MM.1S (cell line): ENCODE measurements at regions not wholly inside any gene's neighbourhood (a gene's known extent, or its start where the extent isn't known, plus 50 kb on each side); places are given as distances from the start of the nearest gene placed in this dataset.

ENCODE experiments used
- DNase-seq: peaks from one replicate; pipeline ENCODE4 v3.0.0-alpha.2; 2015
- H2AFZ ChIP-seq: fragments of 300-600 bp; sonication (generic); 2 replicates; pipeline ENCODE4 v1.6.0; 2016; ENCODE audit warnings: antibody characterized with exemption, low read length
- H3F3A ChIP-seq: fragments of 300-600 bp; sonication (generic); 2 replicates; pipeline ENCODE4 v1.6.1; 2016; ENCODE audit warnings: mild to moderate bottlenecking, antibody characterized with exemption, low read length, moderate library complexity, mixed read lengths; ENCODE audit not compliant: insufficient read depth
- H3K27ac ChIP-seq: fragments of 300-600 bp; sonication (generic); 2 replicates; pipeline ENCODE4 v1.5.1; 2016; ENCODE audit warnings: mild to moderate bottlenecking, low read length
- H3K27me3 ChIP-seq: fragments of 300-600 bp; sonication (generic); replicated peaks from 2 replicates; pipeline ENCODE4 v1.6.0; 2016; ENCODE audit warnings: low read length; ENCODE audit not compliant: insufficient read depth
- H3K36me3 ChIP-seq: fragments of 300-600 bp; sonication (generic); replicated peaks from 2 replicates; pipeline ENCODE4 v1.6.1; 2016; ENCODE audit warnings: mild to moderate bottlenecking, low read length, mixed read lengths; ENCODE audit not compliant: insufficient read depth
- H3K4me1 ChIP-seq: fragments of 300-600 bp; sonication (generic); 2 replicates; pipeline ENCODE4 v1.6.1; 2016; ENCODE audit warnings: low read length, mixed read lengths
- H3K4me2 ChIP-seq: fragments of 300-600 bp; sonication (generic); 2 replicates; pipeline ENCODE4 v1.6.0; 2016; ENCODE audit warnings: low read depth, low read length
- H3K4me3 ChIP-seq: fragments of 300-600 bp; sonication (generic); 2 replicates; pipeline ENCODE4 v1.5.1; 2016; ENCODE audit warnings: low read length, mixed read lengths
- H3K79me2 ChIP-seq: fragments of 300-600 bp; sonication (generic); 2 replicates; pipeline ENCODE4 v1.6.1; 2016; ENCODE audit warnings: mixed run types, low read length, mixed read lengths
- H3K9ac ChIP-seq: fragments of 300-600 bp; sonication (generic); 2 replicates; pipeline ENCODE4 v1.6.1; 2016; ENCODE audit warnings: low read length, mixed read lengths
- H3K9me2 ChIP-seq: fragments of 300-600 bp; sonication (generic); replicated peaks from 2 replicates; pipeline ENCODE4 v1.6.1; 2016; ENCODE audit warnings: mild to moderate bottlenecking, low read length, mixed read lengths; ENCODE audit not compliant: insufficient read depth
- H3K9me3 ChIP-seq: fragments of 300-600 bp; sonication (generic); replicated peaks from 2 replicates; pipeline ENCODE4 v1.6.1; 2016; ENCODE audit warnings: mild to moderate bottlenecking, low read length, mixed read lengths; ENCODE audit not compliant: insufficient read depth
- H4K20me1 ChIP-seq: fragments of 300-600 bp; sonication (generic); 2 replicates; pipeline ENCODE4 v1.6.1; 2016; ENCODE audit warnings: mild to moderate bottlenecking, low read length, moderate library complexity, mixed read lengths; ENCODE audit not compliant: insufficient read depth
- EZH2 ChIP-seq: fragments of 300-600 bp; sonication (generic); optimal IDR thresholded peaks from 2 replicates; pipeline ENCODE3; 2017; ENCODE audit warnings: low read depth, mild to moderate bottlenecking, antibody characterized with exemption, low read length, mixed read lengths
- EZH2phosphoT487 ChIP-seq: fragments of 300-600 bp; sonication (generic); IDR thresholded peaks from 2 replicates; pipeline ENCODE4 v1.6.1; 2018; ENCODE audit warnings: antibody characterized with exemption, low read length
- TF ChIP-seq, protein P1 (sequence below): fragments of 300-600 bp; sonication (generic); IDR thresholded peaks from 2 replicates; pipeline ENCODE4 v1.5.1; 2016; ENCODE audit warnings: antibody characterized with exemption, low read length, mixed read lengths

GRCh38 chr6:77037439-77037838, 425.9 kb downstream of the HTR1B start:
- H3K79me2 ChIP-seq, result no peaks in the 10 kb centered on the region
- no peaks in the 10 kb centered on the region for H3K36me3 ChIP-seq
- no peaks in the 10 kb centered on the region for H3K9me3 ChIP-seq
- H3K27me3 ChIP-seq, result no peaks in the 10 kb centered on the region
- H3F3A ChIP-seq, result no peaks in the 10 kb centered on the region
- no peak overlapping the region for H3K9ac ChIP-seq
- no peak overlapping the region for H3K27ac ChIP-seq
- H3K9me2 ChIP-seq, result no peaks in the 10 kb centered on the region
- no peaks in the 10 kb centered on the region for H3K4me1 ChIP-seq
- H4K20me1 ChIP-seq, result no peaks in the 10 kb centered on the region
- TF ChIP-seq EZH2 (no peak), EZH2phosphoT487 (no peak)
- TF ChIP-seq, protein P1, sequence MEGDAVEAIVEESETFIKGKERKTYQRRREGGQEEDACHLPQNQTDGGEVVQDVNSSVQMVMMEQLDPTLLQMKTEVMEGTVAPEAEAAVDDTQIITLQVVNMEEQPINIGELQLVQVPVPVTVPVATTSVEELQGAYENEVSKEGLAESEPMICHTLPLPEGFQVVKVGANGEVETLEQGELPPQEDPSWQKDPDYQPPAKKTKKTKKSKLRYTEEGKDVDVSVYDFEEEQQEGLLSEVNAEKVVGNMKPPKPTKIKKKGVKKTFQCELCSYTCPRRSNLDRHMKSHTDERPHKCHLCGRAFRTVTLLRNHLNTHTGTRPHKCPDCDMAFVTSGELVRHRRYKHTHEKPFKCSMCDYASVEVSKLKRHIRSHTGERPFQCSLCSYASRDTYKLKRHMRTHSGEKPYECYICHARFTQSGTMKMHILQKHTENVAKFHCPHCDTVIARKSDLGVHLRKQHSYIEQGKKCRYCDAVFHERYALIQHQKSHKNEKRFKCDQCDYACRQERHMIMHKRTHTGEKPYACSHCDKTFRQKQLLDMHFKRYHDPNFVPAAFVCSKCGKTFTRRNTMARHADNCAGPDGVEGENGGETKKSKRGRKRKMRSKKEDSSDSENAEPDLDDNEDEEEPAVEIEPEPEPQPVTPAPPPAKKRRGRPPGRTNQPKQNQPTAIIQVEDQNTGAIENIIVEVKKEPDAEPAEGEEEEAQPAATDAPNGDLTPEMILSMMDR, result no peak
- DNase-seq, result no peak
- H3K4me3 ChIP-seq, result no peak overlapping the region
- H3K4me2 ChIP-seq, result no peak overlapping the region
- H2AFZ ChIP-seq, result no peak overlapping the region

DNA sequence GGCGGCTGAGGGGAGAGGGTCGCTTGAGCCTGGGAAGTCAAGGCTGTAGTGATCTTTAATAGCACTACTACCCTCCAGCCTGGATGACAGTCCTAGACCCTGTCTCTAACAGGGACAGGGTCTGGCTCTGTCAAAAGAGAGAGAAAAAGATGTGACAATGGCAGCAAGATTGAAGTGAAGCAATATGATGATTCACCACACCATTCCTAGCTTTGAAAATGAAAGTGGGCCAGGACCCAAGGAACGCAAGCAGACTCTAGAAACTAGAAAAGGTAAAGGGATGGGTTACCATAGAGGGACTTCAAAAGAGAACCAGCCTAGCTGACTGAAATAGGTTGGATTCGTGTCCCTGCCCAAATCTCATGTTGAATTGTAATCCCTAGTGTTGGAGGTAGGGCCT, 426.9 kb downstream of the HTR1B start:
- no peaks in the 10 kb centered on the region for H4K20me1 ChIP-seq
- no peak overlapping the region for H3K4me3 ChIP-seq
- no peaks in the 10 kb centered on the region for H3F3A ChIP-seq
- H3K27me3 ChIP-seq, result no peaks in the 10 kb centered on the region
- no peaks in the 10 kb centered on the region for H3K9me2 ChIP-seq
- DNase-seq, result no peak
- H2AFZ ChIP-seq, result no peak overlapping the region
- no peak overlapping the region for H3K9ac ChIP-seq
- no peaks in the 10 kb centered on the region for H3K9me3 ChIP-seq
- H3K4me1 ChIP-seq, result no peaks in the 10 kb centered on the region
- no peaks in the 10 kb centered on the region for H3K79me2 ChIP-seq
- no peak overlapping the region for H3K27ac ChIP-seq
- TF ChIP-seq EZH2phosphoT487, result no peak
- no peak for TF ChIP-seq EZH2
- TF ChIP-seq, protein P1, result no peak
- H3K4me2 ChIP-seq, result no peak overlapping the region
- no peaks in the 10 kb centered on the region for H3K36me3 ChIP-seq

- Histone ChIP-seq H3K9me2 (no peaks in the 10 kb centered on the region), H3K27ac (no peak overlapping the region), H3K4me2 (no peak overlapping the region), H3K27me3 (no peaks in the 10 kb centered on the region), H3K9ac (no peak overlapping the region), H3K4me1 (no peaks in the 10 kb centered on the region), H3K79me2 (no peaks in the 10 kb centered on the region), H3F3A (no peaks in the 10 kb centered on the region), H3K4me3 (no peak overlapping the region), H2AFZ (no peak overlapping the region), H3K9me3 (no peaks in the 10 kb centered on the region), H3K36me3 (no peaks in the 10 kb centered on the region), H4K20me1 (no peaks in the 10 kb centered on the region)
- TF ChIP-seq, protein P1, result no peak
- TF ChIP-seq EZH2phosphoT487 (no peak), EZH2 (no peak)
- no peak for DNase-seq
Measured at GRCh38 chr6:77034161-77034560, 429.1 kb downstream of the HTR1B start.
